DND-41 (cell line): ENCODE measurements at regions not wholly inside any gene's neighbourhood (a gene's known extent, or its start where the extent isn't known, plus 50 kb on each side); places are given as distances from the start of the nearest gene placed in this dataset.

Experiments used
- CTCF ChIP-seq: IDR thresholded peaks from 2 replicates; pipeline ENCODE4 v1.5.1; 2012; ENCODE audit warnings: borderline replicate concordance, low read length, moderate library complexity, mild to moderate bottlenecking; ENCODE audit not compliant: poor library complexity, severe bottlenecking; ENCODE audit errors: extremely low read depth
- EZH2 ChIP-seq: IDR thresholded peaks from 3 replicates; pipeline ENCODE4 v1.6.1; 2012; ENCODE audit warnings: borderline replicate concordance, low read depth, mild to moderate bottlenecking, moderate library complexity, low read length, inconsistent platforms; ENCODE audit not compliant: severe bottlenecking

- TF ChIP-seq CTCF (no peak), EZH2 (no peak)
Observed at GRCh38 chrX:131918839-131919238, 104.3 kb upstream of the STK26 start.
